K562 (cell line): ENCODE measurements at regions not wholly inside any gene's neighbourhood (a gene's known extent, or its start where the extent isn't known, plus 50 kb on each side); places are given as distances from the start of the nearest gene placed in this dataset.

ENCODE experiments used
- ATAC-seq: fragments of 200-7000 bp; cut with Tn5 transposase; 3 replicates; pipeline ENCODE4 v1.9.1; 2020; ENCODE audit warnings: moderate library complexity
- BruUV-seq: library from RNA; stranded (reverse); fragments of 400-500 nt; replicated peaks from 2 replicates; lab custom pipeline; 2021; lab: Mats Ljungman, UMichigan
- CTCF ChIA-PET: fragments of 300-600 bp; formaldehyde crosslinking; extraction: SDS; loops from one replicate; lab custom pipeline; 2021; ENCODE audit warnings: low intra/inter-chr PET ratio; lab: Yijun Ruan, JAX
- POLR2A ChIA-PET: fragments of 300-600, 350-650 bp; sonication (Branson Sonifier 250); formaldehyde crosslinking; extraction: SDS; loops from one replicate; lab custom pipeline; 2021; ENCODE audit warnings: antibody characterized with exemption, inconsistent platforms; lab: Yijun Ruan, JAX
- DNase-seq, 4 experiments: peaks; one replicate each; pipeline versions ENCODE4 v3.0.0 to v3.0.0-alpha.2; 2011 to 2018; ENCODE audit warnings: low spot score in 3 of 4, mixed read lengths in 3 of 4; ENCODE audit errors: extremely low read depth in 1 of 4
- FAIRE-seq: peaks from 2 replicates; lab custom pipeline; 2011; peaks lifted over from hg19 to GRCh38; lab: Jason Lieb, UNC
- H2AFZ ChIP-seq: 2 replicates; pipeline ENCODE4 v1.6.0; 2011; ENCODE audit warnings: low read depth, low read length, control low read depth, inconsistent platforms
- H3K27ac ChIP-seq: fragments of 200-600 bp; 3 replicates; pipeline ENCODE4 v1.8.0; 2011; ENCODE audit warnings: low read depth, mild to moderate bottlenecking, control low read depth, inconsistent platforms, low read length, moderate library complexity, mixed read lengths; ENCODE audit errors: extremely low read depth
- H3K27me3 ChIP-seq, 2 experiments: fragments of 300-600 bp in 1 of 2; 2 replicates in 1 of 2; 3 replicates in 1 of 2; pipeline versions ENCODE4 v1.6.0 to v1.8.0; 2011; ENCODE audit warnings: inconsistent platforms in 2 of 2, low read length in 2 of 2, mild to moderate bottlenecking in 1 of 2, mixed read lengths in 1 of 2, moderate library complexity in 1 of 2; ENCODE audit not compliant: control insufficient read depth in 2 of 2, insufficient read depth in 2 of 2
- H3K36me3 ChIP-seq: fragments of 300-600 bp; 3 replicates; pipeline ENCODE4 v1.8.0; 2011; ENCODE audit warnings: mild to moderate bottlenecking, low read length, inconsistent platforms; ENCODE audit not compliant: control insufficient read depth, insufficient read depth
- H3K4me1 ChIP-seq, 2 experiments: fragments of 200-600 bp in 1 of 2; replicated peaks in 1 of 2; 2 replicates in 1 of 2; 3 replicates in 1 of 2; pipeline versions ENCODE4 v1.5.1 to v1.8.0; 2011; ENCODE audit warnings: inconsistent platforms in 2 of 2, low read length in 2 of 2, mild to moderate bottlenecking in 1 of 2, mixed read lengths in 1 of 2, moderate library complexity in 1 of 2; ENCODE audit not compliant: control insufficient read depth in 2 of 2, insufficient read depth in 2 of 2
- H3K4me2 ChIP-seq: 2 replicates; pipeline ENCODE4 v1.6.1; 2011; ENCODE audit warnings: low read length, control low read depth, inconsistent platforms, mixed read lengths; ENCODE audit not compliant: insufficient read depth
- H3K4me3 ChIP-seq: fragments of 200-600 bp; sonication (generic), shearing (Covaris generic); 2 replicates; pipeline ENCODE4 v1.5.1; 2016; ENCODE audit warnings: control low read depth, inconsistent platforms
- H3K79me2 ChIP-seq: fragments of 200-600 bp; 3 replicates; pipeline ENCODE4 v1.8.0; 2011; ENCODE audit warnings: low read length, inconsistent platforms; ENCODE audit not compliant: control insufficient read depth, insufficient read depth
- H3K9ac ChIP-seq, 2 experiments: 2 replicates each; pipeline versions ENCODE4 v1.6.0 to v1.6.1; 2011; ENCODE audit warnings: low read depth in 2 of 2, low read length in 2 of 2, control low read depth in 1 of 2, inconsistent platforms in 1 of 2, mild to moderate bottlenecking in 1 of 2, mixed read lengths in 1 of 2; ENCODE audit not compliant: insufficient read depth in 1 of 2
- H3K9me1 ChIP-seq: one replicate; pipeline ENCODE4 v1.6.0; 2011; ENCODE audit warnings: inconsistent platforms, mild to moderate bottlenecking, low read length, moderate library complexity; ENCODE audit not compliant: control insufficient read depth, insufficient read depth
- H3K9me3 ChIP-seq: replicated peaks from 2 replicates; pipeline ENCODE4 v1.5.1; 2011; ENCODE audit warnings: low read depth, low read length, inconsistent platforms; ENCODE audit not compliant: control insufficient read depth, insufficient read depth
- H4K20me1 ChIP-seq: replicated peaks from 2 replicates; pipeline ENCODE4 v1.6.1; 2011; ENCODE audit warnings: low read length, inconsistent platforms, mixed read lengths; ENCODE audit not compliant: control insufficient read depth, insufficient read depth
- CBFA2T2 ChIP-seq: fragments of 450-650 bp; conservative IDR thresholded peaks from 2 replicates; pipeline ENCODE4 v1.6.1; 2017; ENCODE audit warnings: mild to moderate bottlenecking
- CC2D1A ChIP-seq: fragments of 450-650 bp; IDR thresholded peaks from 2 replicates; pipeline ENCODE4 v1.6.1; 2017; ENCODE audit warnings: mild to moderate bottlenecking
- ESRRA ChIP-seq: fragments of 450-650 bp; IDR thresholded peaks from 2 replicates; pipeline ENCODE4 v1.6.1; 2014; ENCODE audit warnings: low read depth, mild to moderate bottlenecking, moderate library complexity, borderline replicate concordance
- ETV1 ChIP-seq: fragments of 450-650 bp; conservative IDR thresholded peaks from 2 replicates; pipeline ENCODE4 v1.6.1; 2016; ENCODE audit warnings: missing genetic modification characterization, control low read depth, low read depth, missing compliant biosample characterization
- HDAC1 ChIP-seq, 2 experiments: fragments of 450-650 bp; IDR thresholded peaks; 2 replicates each; pipeline ENCODE4 v1.6.1; 2016 to 2017; ENCODE audit warnings: inconsistent platforms in 1 of 2, mild to moderate bottlenecking in 1 of 2, moderate library complexity in 1 of 2
- HNRNPK ChIP-seq: fragments of 200-400 bp; formaldehyde crosslinking; IDR thresholded peaks from one replicate; pipeline ENCODE4 v1.6.1; 2018; ENCODE audit warnings: mild to moderate bottlenecking, low read depth, low read length; ENCODE audit not compliant: poor library complexity, severe bottlenecking
- KLF10 ChIP-seq: fragments of 250-450 bp; sonication (Bioruptor Pico); IDR thresholded peaks from 2 replicates; pipeline ENCODE4 v1.6.1; 2021; ENCODE audit warnings: matching md5 sums
- RBM34 ChIP-seq: fragments of 200-400 bp; formaldehyde crosslinking; IDR thresholded peaks from 2 replicates; pipeline ENCODE4 v1.6.1; 2018; ENCODE audit warnings: low read length, borderline replicate concordance; ENCODE audit not compliant: insufficient read depth
- RHOXF2B ChIP-seq: fragments of 250-450 bp; sonication (Bioruptor Pico); conservative IDR thresholded peaks from 2 replicates; pipeline ENCODE4 v1.5.1; 2021
- SPI1 ChIP-seq: IDR thresholded peaks from 2 replicates; pipeline ENCODE4 v1.6.1; 2011; ENCODE audit warnings: low read depth, low read length, control low read depth, borderline replicate concordance
- TCFL5 ChIP-seq: fragments of 250-450 bp; sonication (Bioruptor Pico); conservative IDR thresholded peaks from 2 replicates; pipeline ENCODE4 v1.6.1; 2021; ENCODE audit warnings: mild to moderate bottlenecking, moderate library complexity, matching md5 sums
- TEAD2 ChIP-seq: fragments of 450-650 bp; IDR thresholded peaks from 2 replicates; pipeline ENCODE4 v1.6.1; 2016; ENCODE audit warnings: missing genetic modification characterization, control low read depth, missing compliant biosample characterization
- THRAP3 ChIP-seq: fragments of 450-650 bp; IDR thresholded peaks from 2 replicates; pipeline ENCODE4 v1.6.1; 2016; ENCODE audit warnings: mild to moderate bottlenecking, inconsistent platforms, borderline replicate concordance
- WHSC1 ChIP-seq: IDR thresholded peaks from one replicate; pipeline ENCODE4 v1.6.1; 2012; ENCODE audit warnings: low read length, control low read depth, inconsistent platforms
- ZNF274 ChIP-seq: IDR thresholded peaks from 2 replicates; pipeline ENCODE4 v1.6.1; 2011; ENCODE audit warnings: low read depth, mild to moderate bottlenecking, low read length, moderate library complexity, borderline replicate concordance
- ZNF3 ChIP-seq: fragments of 250-450 bp; sonication (Bioruptor Pico); IDR thresholded peaks from 2 replicates; pipeline ENCODE4 v1.5.0; 2021; ENCODE audit warnings: mild to moderate bottlenecking, moderate library complexity
- in situ Hi-C: fragments of 300-500 bp; cut with MboI; formaldehyde crosslinking; loops from 4 replicates; pipeline ENCODE4 v1.15.0; 2018; ENCODE audit warnings: inconsistent platforms, mixed read lengths
- intact Hi-C: fragments of 100-400 bp; cut with micrococcal nuclease; formaldehyde crosslinking; loops from 2 replicates; pipeline ENCODE4 v1.14.2; 2022
- TF ChIP-seq, protein P1 (sequence below): sonication (generic); formaldehyde crosslinking; IDR thresholded peaks from 2 replicates; pipeline ENCODE4 v1.8.0; 2022; ENCODE audit warnings: mild to moderate bottlenecking, missing genetic modification reagents
- TF ChIP-seq, protein P2 (sequence below): fragments of 250-450 bp; sonication (Bioruptor Pico); IDR thresholded peaks from 2 replicates; pipeline ENCODE4 v1.4.0; 2020; ENCODE audit warnings: mild to moderate bottlenecking, moderate library complexity, borderline replicate concordance
- TF ChIP-seq, protein P3 (sequence below): sonication (generic); formaldehyde crosslinking; IDR thresholded peaks from 2 replicates; pipeline ENCODE4 v1.9.0; 2022; ENCODE audit warnings: mild to moderate bottlenecking, missing genetic modification reagents
- TF ChIP-seq, protein P4 (sequence below): sonication (generic); formaldehyde crosslinking; IDR thresholded peaks from 2 replicates; pipeline ENCODE4 v1.8.1; 2022; ENCODE audit warnings: missing genetic modification reagents

DNA sequence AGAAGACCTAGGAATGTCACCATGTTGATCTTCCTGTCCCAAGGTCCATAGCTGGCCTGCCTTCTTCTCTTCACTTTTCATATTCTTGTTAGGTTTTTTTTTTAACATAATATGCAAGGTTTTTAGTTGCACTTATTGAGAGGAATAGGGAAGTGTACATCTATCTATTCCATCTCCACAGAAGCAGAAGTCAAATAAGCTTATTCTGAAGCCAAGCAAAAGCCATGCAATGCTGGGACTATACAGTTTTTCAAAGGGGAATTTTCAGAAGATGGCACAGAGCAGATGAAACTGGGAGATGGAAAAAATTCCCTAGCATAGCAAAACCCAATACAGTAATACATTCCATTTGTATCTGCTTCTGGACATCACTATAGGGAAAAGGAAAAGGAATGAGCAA is 447.6 kb downstream of the GADD45G start:
- Histone ChIP-seq H3K9ac (no peak overlapping the region), H2AFZ (no peak overlapping the region), H3K27ac (no peak overlapping the region), H3K79me2 (no peaks in the 10 kb centered on the region), H3K4me3 (no peak overlapping the region), H3K4me1 (no peaks in the 10 kb centered on the region), H3K9me1 (no peaks in the 10 kb centered on the region), H4K20me1 (no peaks in the 10 kb centered on the region), H3K36me3 (no peaks in the 10 kb centered on the region), H3K4me2 (no peak overlapping the region), H3K27me3 (no peaks in the 10 kb centered on the region), H3K9me3 (no peaks in the 10 kb centered on the region)
- ChIA-PET CTCF (no interaction called here), POLR2A (interaction anchor here (1.1 kb wide), 1 partner anchor 11 kb away, joined by 3 read pairs; no protein-coding TSS in a partner anchor)
- intact Hi-C loops, result no loop called here
- in situ Hi-C loops, result no loop called here
- no TSS peak for BruUV-seq
- FAIRE-seq, result no peak
- DNase-seq, result no peak
- TF ChIP-seq ZNF3 (CRISPR knock-in tag) (no peak), RBM34 (no peak), ZNF274 (no peak), ESRRA (no peak), RHOXF2B (CRISPR knock-in tag) (no peak), ETV1 (tag) (no peak), WHSC1 (no peak), SPI1 (no peak), CC2D1A (no peak), THRAP3 (no peak), TCFL5 (CRISPR knock-in tag) (no peak), KLF10 (CRISPR knock-in tag) (no peak), HNRNPK (no peak), TEAD2 (tag) (no peak), HDAC1 (IDR thresholded peaks at IDR 0.05) (no peak), CBFA2T2 (no peak)
- TF ChIP-seq, protein P1, sequence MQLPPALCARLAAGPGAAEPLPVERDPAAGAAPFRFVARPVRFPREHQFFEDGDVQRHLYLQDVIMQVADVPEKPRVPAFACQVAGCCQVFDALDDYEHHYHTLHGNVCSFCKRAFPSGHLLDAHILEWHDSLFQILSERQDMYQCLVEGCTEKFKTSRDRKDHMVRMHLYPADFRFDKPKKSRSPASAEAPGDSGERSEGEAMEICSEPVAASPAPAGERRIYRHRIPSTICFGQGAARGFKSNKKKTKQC, result no peak
- TF ChIP-seq, protein P2, sequence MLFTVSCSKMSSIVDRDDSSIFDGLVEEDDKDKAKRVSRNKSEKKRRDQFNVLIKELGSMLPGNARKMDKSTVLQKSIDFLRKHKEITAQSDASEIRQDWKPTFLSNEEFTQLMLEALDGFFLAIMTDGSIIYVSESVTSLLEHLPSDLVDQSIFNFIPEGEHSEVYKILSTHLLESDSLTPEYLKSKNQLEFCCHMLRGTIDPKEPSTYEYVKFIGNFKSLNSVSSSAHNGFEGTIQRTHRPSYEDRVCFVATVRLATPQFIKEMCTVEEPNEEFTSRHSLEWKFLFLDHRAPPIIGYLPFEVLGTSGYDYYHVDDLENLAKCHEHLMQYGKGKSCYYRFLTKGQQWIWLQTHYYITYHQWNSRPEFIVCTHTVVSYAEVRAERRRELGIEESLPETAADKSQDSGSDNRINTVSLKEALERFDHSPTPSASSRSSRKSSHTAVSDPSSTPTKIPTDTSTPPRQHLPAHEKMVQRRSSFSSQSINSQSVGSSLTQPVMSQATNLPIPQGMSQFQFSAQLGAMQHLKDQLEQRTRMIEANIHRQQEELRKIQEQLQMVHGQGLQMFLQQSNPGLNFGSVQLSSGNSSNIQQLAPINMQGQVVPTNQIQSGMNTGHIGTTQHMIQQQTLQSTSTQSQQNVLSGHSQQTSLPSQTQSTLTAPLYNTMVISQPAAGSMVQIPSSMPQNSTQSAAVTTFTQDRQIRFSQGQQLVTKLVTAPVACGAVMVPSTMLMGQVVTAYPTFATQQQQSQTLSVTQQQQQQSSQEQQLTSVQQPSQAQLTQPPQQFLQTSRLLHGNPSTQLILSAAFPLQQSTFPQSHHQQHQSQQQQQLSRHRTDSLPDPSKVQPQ (CRISPR knock-in tag), result no peak
- TF ChIP-seq, protein P3, sequence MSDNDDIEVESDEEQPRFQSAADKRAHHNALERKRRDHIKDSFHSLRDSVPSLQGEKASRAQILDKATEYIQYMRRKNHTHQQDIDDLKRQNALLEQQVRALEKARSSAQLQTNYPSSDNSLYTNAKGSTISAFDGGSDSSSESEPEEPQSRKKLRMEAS (CRISPR knock-in tag), result no peak
- TF ChIP-seq, protein P4, sequence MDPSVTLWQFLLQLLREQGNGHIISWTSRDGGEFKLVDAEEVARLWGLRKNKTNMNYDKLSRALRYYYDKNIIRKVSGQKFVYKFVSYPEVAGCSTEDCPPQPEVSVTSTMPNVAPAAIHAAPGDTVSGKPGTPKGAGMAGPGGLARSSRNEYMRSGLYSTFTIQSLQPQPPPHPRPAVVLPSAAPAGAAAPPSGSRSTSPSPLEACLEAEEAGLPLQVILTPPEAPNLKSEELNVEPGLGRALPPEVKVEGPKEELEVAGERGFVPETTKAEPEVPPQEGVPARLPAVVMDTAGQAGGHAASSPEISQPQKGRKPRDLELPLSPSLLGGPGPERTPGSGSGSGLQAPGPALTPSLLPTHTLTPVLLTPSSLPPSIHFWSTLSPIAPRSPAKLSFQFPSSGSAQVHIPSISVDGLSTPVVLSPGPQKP, result no peak
- ATAC-seq, result no peak
